IMR-90 (cell line): ENCODE measurements at regions not wholly inside any gene's neighbourhood (a gene's known extent, or its start where the extent isn't known, plus 50 kb on each side); places are given as distances from the start of the nearest gene placed in this dataset.

Experiments used
- ATAC-seq: fragments of 200-7000 bp; cut with Tn5 transposase; 2 replicates; pipeline ENCODE4 v1.9.1; 2020; ENCODE audit warnings: low read depth, mild to moderate bottlenecking, moderate library complexity
- BruUV-seq: library from RNA; stranded (reverse); fragments of 400-500 nt; replicated peaks from 2 replicates; lab custom pipeline; 2021; lab: Mats Ljungman, UMichigan
- CTCF ChIA-PET: fragments of 300-600 bp; formaldehyde crosslinking; extraction: SDS; loops from one replicate; lab custom pipeline; 2021; ENCODE audit warnings: antibody characterized with exemption; lab: Yijun Ruan, JAX
- POLR2A ChIA-PET: fragments of 300-600 bp; sonication (Branson Sonifier 250); formaldehyde crosslinking; loops from one replicate; lab custom pipeline; 2022; ENCODE audit warnings: antibody characterized with exemption; ENCODE audit not compliant: unreplicated experiment; lab: Charles Lee
- DNase-seq: peaks from one replicate; pipeline ENCODE4 v3.0.0; 2013
- H2AFZ ChIP-seq: replicated peaks from 2 replicates; pipeline ENCODE3; 2013; ENCODE audit warnings: low read length, mild to moderate bottlenecking; ENCODE audit not compliant: poor library complexity
- H2AK5ac ChIP-seq: 2 replicates; pipeline ENCODE4 v1.6.1; 2013; ENCODE audit warnings: low read depth, low read length, inconsistent platforms
- H2AK9ac ChIP-seq: replicated peaks from 2 replicates; pipeline ENCODE3; 2013; ENCODE audit warnings: mild to moderate bottlenecking, low read depth, low read length, moderate library complexity; ENCODE audit not compliant: poor library complexity
- H2BK120ac ChIP-seq: 2 replicates; pipeline ENCODE4 v1.6.1; 2013; ENCODE audit warnings: low read depth, low read length, inconsistent platforms
- H2BK15ac ChIP-seq: 3 replicates; pipeline ENCODE4 v1.6.1; 2013; ENCODE audit warnings: low read depth, low read length, inconsistent platforms
- H2BK20ac ChIP-seq: 2 replicates; pipeline ENCODE4 v1.6.1; 2013; ENCODE audit warnings: low read depth, mild to moderate bottlenecking, inconsistent platforms, low read length, moderate library complexity
- H2BK5ac ChIP-seq: 2 replicates; pipeline ENCODE4 v1.6.1; 2013; ENCODE audit warnings: mild to moderate bottlenecking, low read depth, low read length, inconsistent platforms; ENCODE audit not compliant: poor library complexity, severe bottlenecking
- H3K14ac ChIP-seq: replicated peaks from 2 replicates; pipeline ENCODE4 v1.6.1; 2013; ENCODE audit warnings: low read depth, low read length, inconsistent platforms
- H3K18ac ChIP-seq: 2 replicates; pipeline ENCODE4 v1.6.1; 2013; ENCODE audit warnings: low read depth, low read length, control low read depth
- H3K23ac ChIP-seq: 2 replicates; pipeline ENCODE4 v1.6.1; 2013; ENCODE audit warnings: low read depth, low read length, inconsistent platforms
- H3K27ac ChIP-seq: 2 replicates; pipeline ENCODE4 v1.5.1; 2013; ENCODE audit warnings: mild to moderate bottlenecking, control low read depth, low read length; ENCODE audit not compliant: insufficient read depth
- H3K27me3 ChIP-seq: 2 replicates; pipeline ENCODE4 v1.6.1; 2013; ENCODE audit warnings: low read length; ENCODE audit not compliant: control insufficient read depth, insufficient read depth
- H3K36me3 ChIP-seq: 2 replicates; pipeline ENCODE4 v1.6.1; 2013; ENCODE audit warnings: low read length, mixed read lengths; ENCODE audit not compliant: control insufficient read depth, insufficient read depth
- H3K4ac ChIP-seq: 2 replicates; pipeline ENCODE4 v1.6.1; 2013; ENCODE audit warnings: low read depth, low read length, inconsistent platforms
- H3K4me1 ChIP-seq: 2 replicates; pipeline ENCODE4 v1.6.1; 2013; ENCODE audit warnings: low read length, mixed read lengths; ENCODE audit not compliant: control insufficient read depth, insufficient read depth
- H3K4me2 ChIP-seq: 2 replicates; pipeline ENCODE4 v1.6.1; 2013; ENCODE audit warnings: low read depth, mild to moderate bottlenecking, control low read depth, low read length, moderate library complexity
- H3K4me3 ChIP-seq: 2 replicates; pipeline ENCODE4 v1.5.1; 2013; ENCODE audit warnings: low read depth, mild to moderate bottlenecking, control low read depth, low read length, moderate library complexity; ENCODE audit not compliant: insufficient read depth
- H3K56ac ChIP-seq: 2 replicates; pipeline ENCODE4 v1.6.1; 2013; ENCODE audit warnings: low read length, inconsistent platforms; ENCODE audit not compliant: insufficient read depth; ENCODE audit errors: extremely low read depth
- H3K79me1 ChIP-seq, 2 experiments: 2 replicates each; pipeline ENCODE4 v1.6.1; 2013; ENCODE audit warnings: low read length in 2 of 2, inconsistent platforms in 1 of 2, low read depth in 1 of 2
- H3K9ac ChIP-seq: 2 replicates; pipeline ENCODE4 v1.6.1; 2013; ENCODE audit warnings: low read depth, low read length, control low read depth
- H3K9me1 ChIP-seq: 2 replicates; pipeline ENCODE4 v1.6.1; 2013; ENCODE audit warnings: low read length, inconsistent platforms; ENCODE audit not compliant: insufficient read depth
- H3K9me3 ChIP-seq: 2 replicates; pipeline ENCODE4 v1.6.1; 2013; ENCODE audit warnings: low read length; ENCODE audit not compliant: control insufficient read depth, insufficient read depth
- H4K20me1 ChIP-seq: 2 replicates; pipeline ENCODE4 v1.6.1; 2013; ENCODE audit warnings: low read length, inconsistent platforms; ENCODE audit not compliant: insufficient read depth
- H4K5ac ChIP-seq: 2 replicates; pipeline ENCODE4 v1.6.1; 2013; ENCODE audit warnings: mild to moderate bottlenecking, low read depth, low read length, control low read depth
- H4K8ac ChIP-seq, 2 experiments: 2 replicates each; pipeline ENCODE4 v1.6.1; 2013; ENCODE audit warnings: low read depth in 2 of 2, low read length in 2 of 2, control low read depth in 1 of 2, inconsistent platforms in 1 of 2
- H4K91ac ChIP-seq: 2 replicates; pipeline ENCODE4 v1.6.1; 2013; ENCODE audit warnings: low read depth, low read length, inconsistent platforms; ENCODE audit not compliant: insufficient read depth
- BHLHE40 ChIP-seq: fragments of 150-350 bp; IDR thresholded peaks from 2 replicates; pipeline ENCODE4 v1.6.1; 2016; ENCODE audit warnings: mild to moderate bottlenecking, low read depth, low read length
- CHD1 ChIP-seq: IDR thresholded peaks from 2 replicates; pipeline ENCODE4 v1.6.1; 2012; ENCODE audit warnings: low read depth, low read length, improper control_type of control experiment
- MAFK ChIP-seq: IDR thresholded peaks from 2 replicates; pipeline ENCODE4 v1.6.1; 2012; ENCODE audit warnings: low read depth, low read length, improper control_type of control experiment
- MAZ ChIP-seq: IDR thresholded peaks from 2 replicates; pipeline ENCODE4 v1.6.1; 2012; ENCODE audit warnings: low read depth, mild to moderate bottlenecking, low read length, improper control_type of control experiment, moderate library complexity, borderline replicate concordance
- POLR2A ChIP-seq: IDR thresholded peaks from 2 replicates; pipeline ENCODE4 v1.6.1; 2012; ENCODE audit warnings: mild to moderate bottlenecking, low read depth, low read length
- RAD21 ChIP-seq: IDR thresholded peaks from 2 replicates; pipeline ENCODE4 v1.6.1; 2012; ENCODE audit warnings: low read length, improper control_type of control experiment
- RCOR1 ChIP-seq: IDR thresholded peaks from 2 replicates; pipeline ENCODE4 v1.6.1; 2012; ENCODE audit warnings: mild to moderate bottlenecking, low read length, improper control_type of control experiment; ENCODE audit not compliant: insufficient replicate concordance
- RFX5 ChIP-seq: IDR thresholded peaks from 2 replicates; pipeline ENCODE4 v1.8.0; 2012; ENCODE audit warnings: low read depth, mild to moderate bottlenecking, low read length, moderate library complexity
- WGBS, 2 experiments: methylation state at CpG; one replicate each; pipeline versions ENCODE4 v1.1.5 to v1.1.7; 2013; ENCODE audit warnings: missing lambda C conversion rate in 2 of 2; ENCODE audit not compliant: insufficient read length in 1 of 2; ENCODE audit errors: extremely low coverage in 2 of 2; 5-methylcytosine and 5-hydroxymethylcytosine counted together
- dilution Hi-C: fragments of 300-500 bp; cut with HindIII; formaldehyde crosslinking; loops from one replicate; pipeline ENCODE4 v1.14.3; 2018; ENCODE audit warnings: low sequenced_read_pairs; ENCODE audit not compliant: unreplicated experiment
- in situ Hi-C: fragments of 300-500 bp; cut with MboI; formaldehyde crosslinking; loops from 3 replicates; pipeline ENCODE4 v1.14.3; 2019; ENCODE audit warnings: low sequenced_read_pairs, inconsistent platforms, mixed read lengths
- intact Hi-C: fragments of 100-400 bp; cut with micrococcal nuclease; formaldehyde crosslinking; loops from 2 replicates; pipeline ENCODE4 v1.10.0; 2022
- TF ChIP-seq, protein P1 (sequence below): fragments of 150-350 bp; IDR thresholded peaks from 2 replicates; pipeline ENCODE4 v1.6.1; 2016; ENCODE audit warnings: low read depth, mild to moderate bottlenecking, low read length, moderate library complexity, borderline replicate concordance
- TF ChIP-seq, protein P2 (sequence below): conservative IDR thresholded peaks from 2 replicates; pipeline ENCODE4 v1.5.1; 2012; ENCODE audit warnings: mild to moderate bottlenecking, low read depth, low read length, improper control_type of control experiment

DNA sequence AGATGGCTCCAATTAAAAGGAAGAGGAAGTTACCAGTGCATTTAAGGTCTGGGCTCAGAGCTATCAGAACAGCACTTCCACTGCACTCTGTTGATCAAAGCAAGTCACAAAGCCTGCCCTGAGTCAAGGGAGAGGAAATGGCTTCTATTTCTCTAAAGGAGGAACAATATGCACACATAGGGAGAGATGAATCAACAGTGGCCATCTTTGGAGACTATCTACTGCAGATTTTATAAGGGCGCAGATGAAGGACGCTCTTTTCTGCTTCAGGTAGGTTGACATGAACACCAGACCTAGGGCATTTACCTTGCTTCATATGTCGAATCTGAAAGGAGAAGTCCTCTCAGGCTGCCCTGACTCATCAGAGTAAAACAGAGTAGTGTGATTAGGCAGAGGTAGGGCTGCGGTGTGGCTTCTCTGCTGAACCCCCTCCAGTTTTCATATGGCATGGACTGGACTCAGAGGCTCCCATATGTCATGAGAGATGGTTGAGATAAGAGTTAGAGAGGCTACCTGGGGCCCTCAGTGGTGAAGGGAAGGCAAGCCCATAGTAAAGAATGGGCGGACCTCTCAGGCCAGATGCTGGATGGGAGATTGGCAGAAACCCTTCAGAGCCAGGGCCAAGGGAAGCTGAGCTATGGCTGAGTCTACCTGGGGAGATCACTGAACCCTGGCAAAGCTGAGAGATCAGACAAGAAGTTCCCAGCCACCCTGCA lies 84.4 kb downstream of the ARF6 start:
- ChIA-PET CTCF (no interaction called here), POLR2A (no interaction called here)
- H3K79me1 ChIP-seq: peaks cover 0 to 15% of the 10 kb centered on the region in 2 experiments; a peak in 1 of 4 replicates
- no peaks in the 10 kb centered on the region for H3K36me3 ChIP-seq
- peaks cover 17% of the 10 kb centered on the region for H3K9me1 ChIP-seq
- H3K4me3 ChIP-seq: no peak overlapping the region
- H3K9ac ChIP-seq: no peak overlapping the region
- TF ChIP-seq, protein P1, sequence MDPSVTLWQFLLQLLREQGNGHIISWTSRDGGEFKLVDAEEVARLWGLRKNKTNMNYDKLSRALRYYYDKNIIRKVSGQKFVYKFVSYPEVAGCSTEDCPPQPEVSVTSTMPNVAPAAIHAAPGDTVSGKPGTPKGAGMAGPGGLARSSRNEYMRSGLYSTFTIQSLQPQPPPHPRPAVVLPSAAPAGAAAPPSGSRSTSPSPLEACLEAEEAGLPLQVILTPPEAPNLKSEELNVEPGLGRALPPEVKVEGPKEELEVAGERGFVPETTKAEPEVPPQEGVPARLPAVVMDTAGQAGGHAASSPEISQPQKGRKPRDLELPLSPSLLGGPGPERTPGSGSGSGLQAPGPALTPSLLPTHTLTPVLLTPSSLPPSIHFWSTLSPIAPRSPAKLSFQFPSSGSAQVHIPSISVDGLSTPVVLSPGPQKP: no peak
- TF ChIP-seq POLR2A (no peak), RAD21 (no peak), MAFK (no peak), MAZ (no peak), RCOR1 (no peak), BHLHE40 (no peak), RFX5 (no peak), CHD1 (no peak)
- TF ChIP-seq, protein P2, sequence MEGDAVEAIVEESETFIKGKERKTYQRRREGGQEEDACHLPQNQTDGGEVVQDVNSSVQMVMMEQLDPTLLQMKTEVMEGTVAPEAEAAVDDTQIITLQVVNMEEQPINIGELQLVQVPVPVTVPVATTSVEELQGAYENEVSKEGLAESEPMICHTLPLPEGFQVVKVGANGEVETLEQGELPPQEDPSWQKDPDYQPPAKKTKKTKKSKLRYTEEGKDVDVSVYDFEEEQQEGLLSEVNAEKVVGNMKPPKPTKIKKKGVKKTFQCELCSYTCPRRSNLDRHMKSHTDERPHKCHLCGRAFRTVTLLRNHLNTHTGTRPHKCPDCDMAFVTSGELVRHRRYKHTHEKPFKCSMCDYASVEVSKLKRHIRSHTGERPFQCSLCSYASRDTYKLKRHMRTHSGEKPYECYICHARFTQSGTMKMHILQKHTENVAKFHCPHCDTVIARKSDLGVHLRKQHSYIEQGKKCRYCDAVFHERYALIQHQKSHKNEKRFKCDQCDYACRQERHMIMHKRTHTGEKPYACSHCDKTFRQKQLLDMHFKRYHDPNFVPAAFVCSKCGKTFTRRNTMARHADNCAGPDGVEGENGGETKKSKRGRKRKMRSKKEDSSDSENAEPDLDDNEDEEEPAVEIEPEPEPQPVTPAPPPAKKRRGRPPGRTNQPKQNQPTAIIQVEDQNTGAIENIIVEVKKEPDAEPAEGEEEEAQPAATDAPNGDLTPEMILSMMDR: no peak
- peak overlapping the region; percentile 31; the same call in 1 of the 3 replicates for H2BK15ac ChIP-seq
- no peak overlapping the region; the same call in 1 of the 2 replicates for H3K14ac ChIP-seq
- no peak overlapping the region for H3K4me2 ChIP-seq
- no peak overlapping the region for H3K56ac ChIP-seq
- peak overlapping the region; percentile 52; the same call in 1 of the 2 replicates for H2BK120ac ChIP-seq
- BruUV-seq: no TSS peak
- H2BK20ac ChIP-seq: peak overlapping the region; percentile 32; the same call in 1 of the 2 replicates
- peak overlapping the region; percentile 26 for H3K23ac ChIP-seq
- H3K4me1 ChIP-seq: peaks cover 20% of the 10 kb centered on the region
- dilution Hi-C loops: loop anchor here (25.0 kb wide), 1 partner anchor 115 kb away; the partner anchor contains the start of gene NEMF
- H3K27ac ChIP-seq: no peak overlapping the region
- intact Hi-C loops: no loop called here
- H2BK5ac ChIP-seq: no peak overlapping the region
- H4K20me1 ChIP-seq: 0 out of 2 replicates have a peak, but pooled peaks cover 3% of the 10 kb centered on the region
- H2AK5ac ChIP-seq: peak overlapping the region; percentile 17
- WGBS, 2 experiments: 88% methylated on average over 4 of the region's 5 CpGs; no CpG with 5 or more reads in 1 of the 2 experiments
- in situ Hi-C loops: no loop called here
- peak overlapping the region; percentile 30; the same call in 1 of the 2 replicates for H3K18ac ChIP-seq
- H4K91ac ChIP-seq: peak overlapping the region; percentile 22; the same call in 1 of the 2 replicates
- no peak overlapping the region for H2AFZ ChIP-seq
- no peaks in the 10 kb centered on the region for H3K27me3 ChIP-seq
- peak overlapping the region in 1 of 2 experiments; percentile 8; a peak in 1 of 4 replicates for H4K8ac ChIP-seq
- H4K5ac ChIP-seq: 0 out of 2 replicates have a peak overlapping the region, but pooled peaks have one; percentile 0
- no peak for DNase-seq
- no peaks in the 10 kb centered on the region for H3K9me3 ChIP-seq
- peak overlapping the region; percentile 41 for H3K4ac ChIP-seq
- ATAC-seq: no peak
- H2AK9ac ChIP-seq: no peak overlapping the region
